Psoas muscle (tissue), 7 donors: ENCODE measurements at regions not wholly inside any gene's neighbourhood (a gene's known extent, or its start where the extent isn't known, plus 50 kb on each side); places are given as distances from the start of the nearest gene placed in this dataset.

Experiments
- ATAC-seq, 4 donors: fragments of 200-7000 bp; cut with Tn5 transposase; one replicate each; pipeline ENCODE4 v1.9.1; 2020; ENCODE audit warnings: moderate library complexity in 3 of 4, mild to moderate bottlenecking in 2 of 4
- DNase-seq, 2 donors: peaks; one replicate each; pipeline ENCODE4 v3.0.0-alpha.2; 2020
- H3K27ac ChIP-seq: fragments of 200-600 bp; one replicate; pipeline ENCODE4 v1.8.0; 2022
- H3K27me3 ChIP-seq, 3 donors: fragments of 200-600 bp in 1 of 3; one replicate each; pipeline versions ENCODE4 v1.6.1 to v1.8.0; 2013 to 2022; ENCODE audit warnings: low read length in 2 of 3, mild to moderate bottlenecking in 2 of 3, moderate library complexity in 1 of 3; ENCODE audit not compliant: insufficient read depth in 3 of 3
- H3K36me3 ChIP-seq, 2 donors: fragments of 200-600 bp in 1 of 2; one replicate each; pipeline versions ENCODE4 v1.6.1 to v1.8.0; 2013 to 2022; ENCODE audit warnings: low read depth in 1 of 2, mild to moderate bottlenecking in 1 of 2, moderate library complexity in 1 of 2; ENCODE audit not compliant: insufficient read depth in 1 of 2
- H3K4me1 ChIP-seq: fragments of 200-600 bp; one replicate; pipeline ENCODE4 v1.8.0; 2022
- H3K4me3 ChIP-seq: fragments of 200-600 bp; one replicate; pipeline ENCODE4 v1.8.0; 2022; ENCODE audit warnings: mild to moderate bottlenecking
- H3K9me3 ChIP-seq: fragments of 200-600 bp; one replicate; pipeline ENCODE4 v1.8.0; 2022
- WGBS, 3 donors: extraction: QIAGEN DNeasy Blood & Tissue Kit; methylation state at CpG; one replicate each; pipeline versions ENCODE4 v1.1.6 to v1.1.7; 2013; 5-methylcytosine and 5-hydroxymethylcytosine counted together
- intact Hi-C, 2 donors: fragments of 100-400 bp; cut with DNase I; formaldehyde crosslinking; loops; one replicate each; pipeline versions ENCODE4 v1.11.0 to v1.14.2; 2022
- TF ChIP-seq, protein P1 (sequence below): fragments of 200-600 bp; IDR thresholded peaks from one replicate; pipeline ENCODE4 v1.8.0; 2022; ENCODE audit warnings: antibody characterized with exemption
- donor health status: healthy with polysubstance abuse.
- donor health status: DM: no; HTN: no; CAD: no; lungs with moderate emphysema.
- donor health status: Bipolar disorder and iron deficiency.
- donor health status: healthy.
- donor health status: DM: yes; HTN: yes; CAD: no.
- donor health status: DM: no; HTN: no; CAD: no.
- donor health status: DM: yes; HTN: yes; CAD: no.

- WGBS, 3 donors = 58 to 77% (median 74%) methylated on average over 2 of the region's 2 CpGs
- no peak for ATAC-seq
- intact Hi-C loops = no loop called here
Observed at GRCh38 chr2:196431076-196431475, 208.4 kb upstream of the CCDC150 start.

GRCh38 chr2:196431957-196432356, 207.6 kb upstream of the CCDC150 start:
- WGBS, 3 donors = 47 to 55% (median 51%) methylated on average over 4 of the region's 4 CpGs
- Histone ChIP-seq H3K27ac (no peak overlapping the region), H3K9me3 (no peaks in the 10 kb centered on the region), H3K27me3 (peaks cover 0 to 5% (median 0%) of the 10 kb centered on the region in 3 donors), H3K36me3 (no peaks in the 10 kb centered on the region), H3K4me3 (no peak overlapping the region), H3K4me1 (no peaks in the 10 kb centered on the region)
- TF ChIP-seq, protein P1, sequence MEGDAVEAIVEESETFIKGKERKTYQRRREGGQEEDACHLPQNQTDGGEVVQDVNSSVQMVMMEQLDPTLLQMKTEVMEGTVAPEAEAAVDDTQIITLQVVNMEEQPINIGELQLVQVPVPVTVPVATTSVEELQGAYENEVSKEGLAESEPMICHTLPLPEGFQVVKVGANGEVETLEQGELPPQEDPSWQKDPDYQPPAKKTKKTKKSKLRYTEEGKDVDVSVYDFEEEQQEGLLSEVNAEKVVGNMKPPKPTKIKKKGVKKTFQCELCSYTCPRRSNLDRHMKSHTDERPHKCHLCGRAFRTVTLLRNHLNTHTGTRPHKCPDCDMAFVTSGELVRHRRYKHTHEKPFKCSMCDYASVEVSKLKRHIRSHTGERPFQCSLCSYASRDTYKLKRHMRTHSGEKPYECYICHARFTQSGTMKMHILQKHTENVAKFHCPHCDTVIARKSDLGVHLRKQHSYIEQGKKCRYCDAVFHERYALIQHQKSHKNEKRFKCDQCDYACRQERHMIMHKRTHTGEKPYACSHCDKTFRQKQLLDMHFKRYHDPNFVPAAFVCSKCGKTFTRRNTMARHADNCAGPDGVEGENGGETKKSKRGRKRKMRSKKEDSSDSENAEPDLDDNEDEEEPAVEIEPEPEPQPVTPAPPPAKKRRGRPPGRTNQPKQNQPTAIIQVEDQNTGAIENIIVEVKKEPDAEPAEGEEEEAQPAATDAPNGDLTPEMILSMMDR = no peak
- no peak for DNase-seq
- no peak for ATAC-seq
- intact Hi-C loops = no loop called here

More at GRCh38 chr2:196431076-196431475, 208.4 kb upstream of the CCDC150 start:
- no peaks in the 10 kb centered on the region for H3K9me3 ChIP-seq
- no peak overlapping the region for H3K4me3 ChIP-seq
- no peaks in the 10 kb centered on the region for H3K36me3 ChIP-seq
- H3K27ac ChIP-seq = no peak overlapping the region
- TF ChIP-seq, protein P1 = no peak
- H3K4me1 ChIP-seq = no peaks in the 10 kb centered on the region
- no peak for DNase-seq
- peaks cover 0 to 5% (median 0%) of the 10 kb centered on the region in 3 donors for H3K27me3 ChIP-seq

- Histone ChIP-seq H3K27me3 (peaks cover 0 to 5% (median 0%) of the 10 kb centered on the region in 3 donors), H3K27ac (no peak overlapping the region), H3K36me3 (no peaks in the 10 kb centered on the region), H3K9me3 (no peaks in the 10 kb centered on the region), H3K4me3 (no peak overlapping the region), H3K4me1 (no peaks in the 10 kb centered on the region)
- WGBS, 3 donors = 88 to 90% (median 90%) methylated on average over 13 of the region's 13 CpGs
- DNase-seq (no peak), ATAC-seq (no peak)
- intact Hi-C loops = no loop called here
- TF ChIP-seq, protein P1 = no peak
Observed at GRCh38 chr2:196433116-196433515, 206.4 kb upstream of the CCDC150 start.

DNA sequence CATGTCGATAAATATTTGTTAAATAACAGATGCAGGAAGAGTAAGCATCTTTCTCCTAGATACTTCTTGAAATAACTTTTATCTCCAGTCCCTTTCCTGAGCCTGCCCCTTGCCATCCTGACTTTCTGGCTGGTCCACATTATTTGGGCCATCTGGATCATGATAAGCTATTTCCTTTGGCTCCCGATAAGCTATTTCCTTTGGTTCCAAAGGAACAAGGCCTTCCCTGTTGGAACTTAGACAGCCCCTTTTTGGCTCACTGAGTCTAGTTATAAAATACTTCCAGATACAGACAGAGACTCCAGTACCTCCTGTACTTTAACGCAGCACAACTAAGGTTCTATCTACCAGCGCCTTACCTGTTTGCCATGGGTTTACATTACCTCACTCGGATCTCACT, 205.3 kb upstream of the CCDC150 start:
- H3K36me3 ChIP-seq = no peaks in the 10 kb centered on the region
- TF ChIP-seq, protein P1 = no peak
- 77 to 87% (median 84%) methylated on average over 5 of the region's 5 CpGs for WGBS, 3 donors
- H3K9me3 ChIP-seq = no peaks in the 10 kb centered on the region
- no peaks in the 10 kb centered on the region for H3K4me1 ChIP-seq
- intact Hi-C loops = no loop called here
- peaks cover 0 to 5% (median 0%) of the 10 kb centered on the region in 3 donors for H3K27me3 ChIP-seq
- H3K4me3 ChIP-seq = no peak overlapping the region
- no peak overlapping the region for H3K27ac ChIP-seq
- ATAC-seq (no peak), DNase-seq (no peak)

- TF ChIP-seq, protein P1 = no peak
- Histone ChIP-seq H3K4me3 (no peak overlapping the region), H3K36me3 (no peaks in the 10 kb centered on the region), H3K27ac (no peak overlapping the region), H3K9me3 (no peaks in the 10 kb centered on the region), H3K27me3 (peaks cover 0 to 5% (median 0%) of the 10 kb centered on the region in 3 donors), H3K4me1 (no peaks in the 10 kb centered on the region)
- intact Hi-C loops = no loop called here
- DNase-seq (no peak), ATAC-seq (no peak)
Observed at GRCh38 chr2:196435189-196435588, 204.3 kb upstream of the CCDC150 start.
